SIG-M5 treated with dmso at 0.1 percent for 504 hours (cell line): ENCODE measurements at regions not wholly inside any gene's neighbourhood (a gene's known extent, or its start where the extent isn't known, plus 50 kb on each side); places are given as distances from the start of the nearest gene placed in this dataset.
"Not testable (repeated sequence)": the region's sequence is repeated elsewhere in the genome, so short reads cannot be mapped to it uniquely, and the experiment has no call there.

ENCODE experiments used
- DNase-seq: peaks from one replicate; lab custom pipeline; 2025; ENCODE audit not compliant: unreplicated experiment; lab: John Stamatoyannopoulos, UW

GRCh38 chr10:4249841-4250586 is 465.0 kb upstream of the KLF6 start:
- DNase-seq = no peak

- DNase-seq = no peak
Measured at GRCh38 chr10:4247379-4247778, 462.4 kb upstream of the KLF6 start.

GRCh38 chr10:4246881-4247358 is 461.9 kb upstream of the KLF6 start:
- no peak for DNase-seq

GRCh38 chr10:4243651-4244050 is 458.6 kb upstream of the KLF6 start:
- no peak for DNase-seq

DNA sequence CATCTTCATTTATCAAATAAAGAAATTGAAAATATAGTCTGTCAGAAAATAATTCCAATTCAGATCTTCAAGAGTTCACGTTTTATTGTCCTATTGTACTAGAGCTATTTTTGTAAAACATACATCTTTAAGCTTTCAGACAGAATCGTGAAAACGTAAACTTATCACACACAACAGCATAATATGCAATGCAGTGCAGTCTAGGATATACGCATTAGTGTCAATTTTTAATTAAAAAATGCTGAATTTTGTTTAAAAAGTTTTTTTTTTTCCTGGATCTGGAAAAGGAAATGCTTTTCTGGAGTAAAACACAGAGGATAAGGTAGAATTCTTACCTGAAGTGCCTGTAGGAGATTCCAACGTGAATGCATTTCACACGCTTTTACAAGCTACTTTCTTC is 458.2 kb upstream of the KLF6 start:
- no peak for DNase-seq

DNA sequence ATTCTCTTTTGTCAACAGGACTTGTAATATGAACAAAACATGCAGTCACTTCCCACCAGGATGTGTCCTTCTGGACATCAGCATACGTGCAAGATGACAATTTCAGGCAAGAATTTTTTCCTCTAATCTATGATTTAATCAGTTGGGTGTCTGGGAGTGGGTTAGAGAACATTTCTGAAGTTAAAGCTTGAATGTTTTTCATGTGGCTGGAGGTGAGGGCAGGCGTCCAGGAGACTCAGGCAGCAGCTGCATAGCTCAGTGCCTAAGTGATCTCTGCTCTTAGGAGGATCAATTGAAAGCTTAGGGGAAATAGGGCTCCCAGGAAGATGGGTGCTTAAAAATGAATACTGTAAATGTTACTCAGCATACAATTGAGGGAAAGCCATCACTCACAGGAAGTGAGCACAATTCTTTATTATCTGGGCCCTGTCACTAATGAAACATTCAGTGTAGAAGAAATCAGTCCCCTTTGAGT is 457.6 kb upstream of the KLF6 start:
- DNase-seq = no peak

DNA sequence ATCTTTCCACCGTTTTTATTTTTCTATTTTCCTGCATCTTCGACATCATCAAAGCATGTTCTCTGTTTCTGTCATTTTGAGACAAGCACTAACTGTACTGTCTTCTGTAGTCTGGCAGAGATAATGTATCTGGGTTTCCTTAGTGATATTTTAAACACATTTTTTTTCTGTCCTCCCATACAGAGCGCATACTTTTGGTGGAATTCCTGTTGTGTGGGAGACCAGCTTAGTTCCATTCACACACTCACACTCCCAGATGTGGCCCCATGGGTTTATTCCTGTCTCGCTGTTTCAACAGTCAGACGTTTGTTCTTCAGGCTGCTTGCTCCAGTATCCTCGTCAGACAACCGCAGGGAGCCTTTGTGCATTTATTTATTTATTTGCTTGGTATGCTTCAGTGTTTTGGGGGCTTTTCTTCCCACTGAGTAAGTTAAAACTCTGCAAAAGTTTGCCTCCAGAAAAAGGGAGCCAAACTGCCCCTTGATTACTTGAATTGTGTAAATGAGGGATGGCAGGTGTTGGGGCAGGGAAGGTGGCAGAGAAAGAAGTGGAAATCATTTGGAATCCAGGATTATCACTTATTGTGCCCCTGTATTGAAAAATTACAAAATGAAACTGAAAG is 456.8 kb upstream of the KLF6 start:
- no peak for DNase-seq

DNA sequence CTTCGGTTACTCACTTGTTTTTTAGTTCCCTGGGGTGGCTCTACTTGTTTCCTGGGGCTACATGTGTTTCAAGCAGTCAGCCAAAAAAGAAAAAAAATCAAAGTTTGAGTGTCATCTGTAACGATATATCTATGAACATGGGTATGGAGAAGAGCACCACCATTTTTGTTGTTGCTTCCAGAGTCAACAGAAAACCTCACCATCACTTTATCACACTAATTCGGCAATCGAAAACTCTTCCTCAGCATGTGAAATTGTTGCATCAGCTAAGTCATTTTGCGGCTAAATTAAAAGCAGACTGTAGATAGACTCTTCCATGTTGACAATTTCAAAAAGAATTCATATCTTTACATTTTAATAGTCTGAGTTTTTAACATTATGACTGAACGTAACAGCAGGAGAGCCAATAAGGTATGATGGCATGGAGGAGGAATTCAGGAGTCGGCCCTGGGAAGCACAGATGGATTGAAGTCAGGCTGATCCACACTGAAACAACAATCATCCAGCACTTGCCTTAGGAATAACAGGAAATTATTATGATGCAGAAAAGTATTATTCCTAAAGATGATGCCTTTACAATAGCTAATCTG is 455.7 kb upstream of the KLF6 start:
- DNase-seq = no peak

DNA sequence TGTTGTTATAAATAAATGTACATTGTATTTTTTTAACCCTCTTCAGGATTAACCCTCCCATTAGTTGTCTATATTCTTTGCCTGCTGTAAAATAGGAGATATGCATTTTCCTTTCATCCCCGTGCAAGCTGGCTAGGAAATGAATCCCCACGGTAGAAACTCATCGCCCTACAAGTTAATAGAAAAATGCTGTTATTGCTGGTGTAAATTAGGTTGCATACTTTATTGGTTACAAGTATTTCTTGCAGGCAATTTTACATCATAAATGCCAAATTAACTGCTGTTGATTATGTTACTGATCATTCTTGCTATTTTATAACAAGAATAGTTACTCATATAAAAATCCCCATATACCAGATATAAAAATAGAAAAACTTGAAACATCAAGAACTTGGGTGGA is 454.2 kb upstream of the KLF6 start:
- DNase-seq = no peak

GRCh38 chr10:4236905-4237304 is 451.9 kb upstream of the KLF6 start:
- DNase-seq = not testable (repeated sequence)

DNA sequence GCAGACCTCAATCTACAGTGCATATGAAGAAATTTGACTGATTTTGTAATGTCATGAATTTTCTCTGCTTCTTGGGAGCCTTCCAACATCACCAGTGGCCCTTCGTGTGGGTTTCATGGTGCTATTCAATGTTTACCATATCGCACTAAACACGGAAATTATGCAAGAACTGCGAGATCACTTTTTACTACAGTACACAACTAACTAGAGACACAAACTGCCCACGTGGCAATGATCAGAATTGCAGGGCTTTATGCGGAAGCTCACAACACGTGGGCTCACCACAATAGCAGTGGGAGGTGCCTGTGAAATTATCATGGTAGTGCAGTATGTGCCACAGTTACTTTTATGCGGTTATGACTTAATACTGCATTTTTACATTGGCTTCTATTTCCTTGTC is 449.7 kb upstream of the KLF6 start:
- DNase-seq = peak; percentile 2

DNA sequence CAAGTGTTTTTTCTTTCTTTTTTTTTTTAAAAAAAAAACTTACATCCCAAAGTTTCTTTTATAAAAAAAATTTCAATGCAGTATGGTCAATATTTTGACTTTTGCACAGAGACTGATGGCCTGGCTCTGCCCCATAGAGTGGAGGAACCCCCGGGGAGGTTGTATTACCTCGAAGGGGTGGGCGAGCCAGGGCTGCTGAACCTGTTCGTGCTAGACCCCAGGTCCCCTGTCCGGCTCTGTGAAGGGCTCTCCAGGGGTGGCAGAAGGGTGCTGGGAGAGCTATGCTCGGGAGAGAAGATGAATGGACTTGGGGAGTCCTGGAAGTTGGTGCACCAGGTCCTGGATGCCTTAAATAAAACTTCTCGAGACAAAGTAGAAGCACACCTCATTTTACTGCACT is 446.4 kb upstream of the KLF6 start:
- no peak for DNase-seq

DNA sequence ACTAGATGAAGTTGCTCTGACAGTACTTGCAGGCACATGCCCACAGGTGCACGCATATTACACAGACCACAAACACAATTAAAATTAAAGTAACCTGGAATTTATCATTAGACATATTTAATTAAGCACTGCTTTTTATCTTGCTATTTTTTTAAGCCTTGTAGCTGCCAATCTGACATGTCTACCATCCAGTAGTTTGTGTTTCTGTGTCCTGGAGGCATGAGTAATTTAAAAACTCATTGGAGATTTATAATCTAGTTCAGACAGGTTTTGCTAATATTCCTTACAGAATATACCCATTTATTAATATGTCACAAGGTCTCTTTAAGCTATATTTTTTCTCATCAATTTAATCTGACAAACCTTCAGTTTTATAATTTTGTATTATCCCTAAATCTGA is 445.0 kb upstream of the KLF6 start:
- no peak for DNase-seq

GRCh38 chr10:4229106-4229505 is 444.1 kb upstream of the KLF6 start:
- DNase-seq = no peak

- no peak for DNase-seq
Measured at GRCh38 chr10:4227586-4227985, 442.6 kb upstream of the KLF6 start.

GRCh38 chr10:4226941-4227540 is 442.0 kb upstream of the KLF6 start:
- no peak for DNase-seq

- no peak for DNase-seq
Measured at GRCh38 chr10:4224178-4224577, 439.2 kb upstream of the KLF6 start.

- DNase-seq = not testable (repeated sequence)
Measured at GRCh38 chr10:4221310-4221709, 436.3 kb upstream of the KLF6 start.

DNA sequence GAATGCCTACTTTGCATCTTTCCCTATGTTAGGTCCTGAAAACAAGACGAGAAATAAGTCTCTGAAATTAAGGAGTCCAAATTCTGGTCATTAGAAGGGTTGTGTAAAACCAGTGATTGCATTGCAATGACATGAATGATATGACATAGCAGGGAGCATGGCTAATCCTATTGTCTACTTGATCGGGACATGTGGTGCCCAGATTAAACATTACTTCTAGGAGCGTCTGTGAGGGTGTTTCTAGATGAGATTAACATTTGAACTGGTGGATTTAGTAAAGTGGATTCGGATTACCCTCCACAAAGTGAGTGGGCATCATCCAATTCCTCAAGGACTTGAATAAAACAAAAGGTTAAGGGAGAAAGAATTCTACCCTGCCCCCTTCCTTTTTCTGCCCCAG is 434.9 kb upstream of the KLF6 start:
- no peak for DNase-seq

- DNase-seq = no peak
Measured at GRCh38 chr10:4217653-4218052, 432.6 kb upstream of the KLF6 start.

- no peak for DNase-seq
Measured at GRCh38 chr10:4217187-4217586, 432.2 kb upstream of the KLF6 start.

DNA sequence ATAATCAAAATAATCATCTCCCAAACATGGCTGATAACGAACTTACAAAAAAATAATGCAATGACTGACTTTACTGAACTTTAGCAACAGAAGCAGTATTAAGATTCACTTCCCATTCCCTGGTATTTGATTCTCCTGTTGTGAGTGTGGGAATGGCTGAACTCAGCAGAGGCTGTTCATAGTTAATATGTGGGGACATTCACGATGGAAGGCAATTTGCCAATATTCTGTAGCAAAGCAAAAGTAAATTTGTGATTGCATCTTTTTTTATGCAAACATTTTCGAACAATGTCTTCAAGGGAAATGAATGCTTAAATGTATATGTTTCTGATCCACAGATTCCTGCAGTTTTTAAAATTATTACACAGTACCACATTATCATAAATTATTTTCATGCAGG is 431.7 kb upstream of the KLF6 start:
- no peak for DNase-seq
